Esophagus muscularis mucosa (tissue), 4 donors: ENCODE measurements at regions not wholly inside any gene's neighbourhood (a gene's known extent, or its start where the extent isn't known, plus 50 kb on each side); places are given as distances from the start of the nearest gene placed in this dataset.

ENCODE experiments used
- DNase-seq: peaks from one replicate; pipeline ENCODE4 v3.0.0-alpha.2; 2017; ENCODE audit errors: extremely low spot score
- H3K27ac ChIP-seq, 4 donors: fragments of 200-600 bp; sonication (generic); replicated peaks in 1 of 4; 1 replicate in 3 of 4; 2 replicates in 1 of 4; pipeline ENCODE4 v1.5.1; 2016 to 2019; ENCODE audit warnings: mild to moderate bottlenecking in 1 of 4
- H3K27me3 ChIP-seq, 4 donors: fragments of 200-600 bp; sonication (generic); one replicate each; pipeline versions ENCODE4 v1.5.1 to v1.6.0; 2016 to 2019
- H3K36me3 ChIP-seq, 4 donors: fragments of 200-600 bp; sonication (generic); one replicate each; pipeline ENCODE4 v1.5.1; 2016 to 2019
- H3K4me1 ChIP-seq, 4 donors: fragments of 200-600 bp; sonication (generic); one replicate each; pipeline ENCODE4 v1.5.1; 2016 to 2019
- H3K4me3 ChIP-seq, 4 donors: fragments of 200-600 bp; sonication (generic); 1 replicate in 2 of 4; 2 replicates in 2 of 4; pipeline ENCODE4 v1.5.1; 2016 to 2019; ENCODE audit warnings: mild to moderate bottlenecking in 4 of 4, moderate library complexity in 1 of 4
- H3K9me3 ChIP-seq, 4 donors: fragments of 200-600 bp; sonication (generic); 1 replicate in 3 of 4; 2 replicates in 1 of 4; pipeline ENCODE4 v1.5.1; 2016 to 2019
- EP300 ChIP-seq: sonication (generic); formaldehyde crosslinking; IDR thresholded peaks from one replicate; pipeline ENCODE4 v1.6.1; 2017; ENCODE audit warnings: antibody characterized with exemption
- POLR2A ChIP-seq: fragments of 450-650 bp; IDR thresholded peaks from one replicate; pipeline ENCODE4 v1.6.1; 2017; ENCODE audit warnings: antibody characterized with exemption, moderate library complexity, mild to moderate bottlenecking, low read depth
- POLR2AphosphoS5 ChIP-seq, 2 donors: sonication (generic); formaldehyde crosslinking; IDR thresholded peaks; one replicate each; pipeline ENCODE4 v1.6.1; 2017; ENCODE audit warnings: antibody characterized with exemption in 2 of 2
- WGBS: methylation state at CpG from one replicate; pipeline ENCODE4 v1.1.5; 2018; 5-methylcytosine and 5-hydroxymethylcytosine counted together
- intact Hi-C: fragments of 100-400 bp; cut with DNase I; formaldehyde crosslinking; loops from one replicate; pipeline ENCODE4 v1.15.1; 2023
- TF ChIP-seq, protein P1 (sequence below), 3 experiments: fragments of 200-600 bp in 2 of 3; fragments of 450-650 bp in 1 of 3; sonication (generic) in 2 of 3; IDR thresholded peaks; one replicate each; pipeline ENCODE4 v1.5.1; 2017 to 2019; ENCODE audit warnings: antibody characterized with exemption in 3 of 3, mild to moderate bottlenecking in 2 of 3, moderate library complexity in 1 of 3

DNA sequence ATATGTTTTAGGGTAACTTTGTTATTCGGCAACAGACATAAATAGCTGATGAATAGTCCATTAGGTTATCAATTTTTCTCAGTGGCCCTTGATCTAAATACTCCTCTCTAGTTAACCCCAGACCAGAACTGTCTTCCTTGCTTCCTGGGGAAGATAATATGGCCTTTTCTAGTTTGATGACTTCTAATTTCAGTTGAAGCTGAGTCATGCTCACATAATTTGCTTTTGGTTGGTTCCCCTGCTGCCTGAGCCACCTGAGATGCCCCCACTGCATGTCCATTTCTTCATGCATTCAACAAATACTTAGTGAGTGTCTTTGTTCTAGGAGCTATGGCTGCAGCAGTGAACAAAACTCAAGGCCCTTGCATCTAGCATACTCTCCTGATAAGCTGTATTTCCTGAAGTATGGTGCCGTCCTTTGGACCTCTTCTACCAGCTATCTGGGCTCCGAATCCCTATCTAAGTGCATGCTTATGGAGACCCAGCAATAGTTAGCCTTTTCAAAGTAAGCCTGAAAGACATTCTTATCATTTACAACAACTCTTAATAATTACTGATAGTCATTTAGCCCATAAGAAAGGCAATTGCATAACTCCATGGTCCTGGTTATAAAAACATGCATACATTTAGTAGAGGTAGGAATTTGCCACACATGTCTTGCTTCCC lies 84.5 kb upstream of the SLC12A2 start:
- no peak for DNase-seq
- intact Hi-C loops: no loop called here
- no peaks in the 10 kb centered on the region for H3K36me3 ChIP-seq
- H3K4me1 ChIP-seq: peaks cover 0 to 27% (median 23%) of the 10 kb centered on the region in 4 donors
- no peaks in the 10 kb centered on the region for H3K27me3 ChIP-seq
- no peak overlapping the region for H3K27ac ChIP-seq
- H3K9me3 ChIP-seq: no peaks in the 10 kb centered on the region
- no peak overlapping the region for H3K4me3 ChIP-seq
- no peak for TF ChIP-seq POLR2AphosphoS5 (IDR thresholded peaks at IDR 0.05)
- no peak for TF ChIP-seq EP300
- TF ChIP-seq, protein P1, sequence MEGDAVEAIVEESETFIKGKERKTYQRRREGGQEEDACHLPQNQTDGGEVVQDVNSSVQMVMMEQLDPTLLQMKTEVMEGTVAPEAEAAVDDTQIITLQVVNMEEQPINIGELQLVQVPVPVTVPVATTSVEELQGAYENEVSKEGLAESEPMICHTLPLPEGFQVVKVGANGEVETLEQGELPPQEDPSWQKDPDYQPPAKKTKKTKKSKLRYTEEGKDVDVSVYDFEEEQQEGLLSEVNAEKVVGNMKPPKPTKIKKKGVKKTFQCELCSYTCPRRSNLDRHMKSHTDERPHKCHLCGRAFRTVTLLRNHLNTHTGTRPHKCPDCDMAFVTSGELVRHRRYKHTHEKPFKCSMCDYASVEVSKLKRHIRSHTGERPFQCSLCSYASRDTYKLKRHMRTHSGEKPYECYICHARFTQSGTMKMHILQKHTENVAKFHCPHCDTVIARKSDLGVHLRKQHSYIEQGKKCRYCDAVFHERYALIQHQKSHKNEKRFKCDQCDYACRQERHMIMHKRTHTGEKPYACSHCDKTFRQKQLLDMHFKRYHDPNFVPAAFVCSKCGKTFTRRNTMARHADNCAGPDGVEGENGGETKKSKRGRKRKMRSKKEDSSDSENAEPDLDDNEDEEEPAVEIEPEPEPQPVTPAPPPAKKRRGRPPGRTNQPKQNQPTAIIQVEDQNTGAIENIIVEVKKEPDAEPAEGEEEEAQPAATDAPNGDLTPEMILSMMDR (IDR thresholded peaks at IDR 0.05): no peak
- no peak for TF ChIP-seq POLR2A
- 98% methylated on average over 3 of the region's 3 CpGs for WGBS

DNA sequence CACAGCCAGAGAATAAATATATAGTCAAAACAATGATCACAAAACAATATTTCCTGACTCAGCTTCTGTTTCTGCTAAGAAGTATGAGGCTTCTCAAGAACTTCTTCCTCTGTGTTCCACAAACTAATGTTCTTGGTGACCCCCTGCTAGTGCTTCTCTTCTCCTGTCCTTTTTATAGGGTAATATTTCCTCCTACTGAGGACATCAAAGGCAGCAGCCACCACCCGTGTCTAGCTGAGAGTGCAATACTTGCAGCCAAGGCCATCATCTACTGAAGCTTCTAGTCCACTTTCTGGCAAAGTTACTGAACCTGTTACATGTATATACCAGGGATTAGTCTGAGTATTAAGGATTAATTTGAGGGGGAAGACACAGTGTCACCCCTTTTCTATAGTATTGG lies 83.7 kb upstream of the SLC12A2 start:
- Histone ChIP-seq H3K4me1 (peaks cover 0 to 26% (median 23%) of the 10 kb centered on the region in 4 donors), H3K9me3 (no peaks in the 10 kb centered on the region), H3K36me3 (no peaks in the 10 kb centered on the region), H3K27ac (no peak overlapping the region), H3K4me3 (no peak overlapping the region), H3K27me3 (no peaks in the 10 kb centered on the region)
- TF ChIP-seq EP300 (no peak), POLR2AphosphoS5 (IDR thresholded peaks at IDR 0.05) (no peak), POLR2A (no peak)
- TF ChIP-seq, protein P1 (IDR thresholded peaks at IDR 0.05): no peak
- intact Hi-C loops: no loop called here
- 89% methylated on average over 1 of the region's 1 CpG for WGBS
- no peak for DNase-seq

DNA sequence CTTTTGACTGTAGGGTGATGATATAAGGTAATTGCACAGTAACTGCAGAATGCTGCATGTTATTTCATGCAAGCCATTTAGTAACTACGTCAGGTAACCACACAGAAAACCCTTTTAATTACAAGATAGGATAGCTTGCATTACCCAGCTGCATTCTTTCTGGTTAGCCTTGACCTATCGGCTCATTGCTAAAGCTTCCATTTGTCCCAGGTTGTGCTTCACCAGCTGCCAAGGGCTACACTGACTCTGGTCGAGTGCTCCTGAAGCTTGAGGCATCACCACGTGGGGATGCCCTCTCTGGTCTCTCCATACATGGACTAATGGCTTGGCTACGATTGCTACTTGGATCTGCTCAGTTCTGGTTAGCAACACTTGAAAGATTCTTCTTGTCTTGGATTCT lies 81.1 kb upstream of the SLC12A2 start:
- Histone ChIP-seq H3K4me1 (peaks cover 0 to 11% (median 9%) of the 10 kb centered on the region in 4 donors), H3K9me3 (no peaks in the 10 kb centered on the region), H3K36me3 (no peaks in the 10 kb centered on the region), H3K27ac (no peak overlapping the region), H3K27me3 (no peaks in the 10 kb centered on the region), H3K4me3 (no peak overlapping the region)
- TF ChIP-seq POLR2AphosphoS5 (IDR thresholded peaks at IDR 0.05) (no peak), POLR2A (no peak), EP300 (no peak)
- TF ChIP-seq, protein P1 (IDR thresholded peaks at IDR 0.05): no peak
- 85% methylated on average over 3 of the region's 5 CpGs for WGBS
- intact Hi-C loops: no loop called here
- no peak for DNase-seq

DNA sequence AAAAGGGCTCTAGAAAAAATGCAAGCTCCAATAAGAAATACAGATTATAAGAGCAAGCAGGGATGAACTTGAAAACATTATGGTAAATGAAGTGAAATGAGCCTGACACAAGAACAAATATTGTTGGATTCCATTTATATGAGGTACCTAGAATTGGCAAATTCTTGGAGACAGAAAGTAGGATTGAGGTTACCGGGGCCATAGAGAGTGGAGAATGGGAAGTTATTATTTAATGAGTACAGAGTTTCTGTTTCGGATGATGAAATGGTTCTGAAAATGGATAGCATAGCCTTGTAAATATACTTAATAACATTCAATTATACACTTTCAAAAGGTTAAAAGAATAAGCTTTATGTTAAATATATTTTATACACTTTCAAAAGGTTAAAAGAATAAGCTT lies 75.6 kb upstream of the SLC12A2 start:
- DNase-seq: no peak
- Histone ChIP-seq H3K4me3 (no peak overlapping the region), H3K9me3 (no peaks in the 10 kb centered on the region), H3K36me3 (no peaks in the 10 kb centered on the region), H3K27me3 (no peaks in the 10 kb centered on the region), H3K4me1 (peaks cover 0 to 9% (median 0%) of the 10 kb centered on the region in 4 donors), H3K27ac (no peak overlapping the region)
- TF ChIP-seq, protein P1 (IDR thresholded peaks at IDR 0.05): no peak
- no peak for TF ChIP-seq EP300
- no peak for TF ChIP-seq POLR2AphosphoS5 (IDR thresholded peaks at IDR 0.05)
- TF ChIP-seq POLR2A: no peak
- WGBS: 65% methylated on average over 2 of the region's 2 CpGs
- intact Hi-C loops: no loop called here

DNA sequence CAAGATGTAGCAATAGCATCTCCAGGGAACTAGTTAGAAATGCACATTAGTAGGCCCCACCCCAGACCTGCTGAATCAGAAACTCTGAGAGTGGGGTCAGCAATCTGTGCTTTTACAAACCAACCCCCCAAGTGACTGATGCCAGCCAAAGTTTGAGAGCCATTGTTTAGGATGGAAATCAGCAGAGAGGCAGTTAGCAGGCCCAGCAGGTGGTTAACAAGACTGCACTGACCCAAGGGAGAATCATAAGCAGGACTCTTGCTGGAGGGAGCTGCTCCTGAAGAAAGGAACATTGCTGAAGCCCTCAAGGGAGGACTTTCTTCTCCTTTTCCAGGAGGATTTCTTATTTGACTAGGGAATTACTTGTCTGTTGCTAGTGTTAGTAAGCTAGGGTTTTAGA lies 74.2 kb upstream of the SLC12A2 start:
- Histone ChIP-seq H3K4me3 (no peak overlapping the region), H3K36me3 (no peaks in the 10 kb centered on the region), H3K9me3 (no peaks in the 10 kb centered on the region), H3K27me3 (no peaks in the 10 kb centered on the region), H3K4me1 (peaks cover 0 to 9% (median 0%) of the 10 kb centered on the region in 4 donors), H3K27ac (no peak overlapping the region)
- intact Hi-C loops: no loop called here
- TF ChIP-seq POLR2A (no peak), EP300 (no peak), POLR2AphosphoS5 (IDR thresholded peaks at IDR 0.05) (no peak)
- TF ChIP-seq, protein P1 (IDR thresholded peaks at IDR 0.05): no peak
- DNase-seq: no peak
